ENCODE measurements at regions not wholly inside any gene's neighbourhood (a gene's known extent, or its start where the extent isn't known, plus 50 kb on each side); places are given as distances from the start of the nearest gene placed in this dataset.

DNA sequence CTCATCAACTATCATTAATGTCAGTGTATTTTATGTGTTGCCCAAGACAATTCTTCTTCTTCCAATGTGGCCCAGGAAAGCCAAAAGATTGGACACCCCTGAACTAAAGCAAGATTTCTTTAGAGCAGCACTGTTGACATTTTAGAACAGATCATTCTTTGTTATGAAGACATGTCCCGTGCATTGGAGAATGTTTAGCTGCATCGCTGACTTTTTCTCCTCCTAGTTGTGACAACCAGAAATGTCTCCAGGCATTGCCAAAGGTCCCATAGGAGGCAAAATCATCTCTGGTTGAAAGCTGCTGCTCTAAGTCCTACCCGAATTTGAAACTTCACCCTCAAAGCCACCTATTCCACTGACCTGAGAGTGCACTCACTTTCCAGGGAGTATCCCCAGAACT, 62.7 kb upstream of the IRX6 start:
- no peak for DNase-seq (ENCODE audit: low read depth in 3 of 3, low spot score in 1 of 3)

- DNase-seq (ENCODE audit: low read depth in 3 of 3, low spot score in 1 of 3): no peak
These were observed 60.4 kb upstream of the IRX6 start for GRCh38 chr16:55263271-55264250.

- DNase-seq (ENCODE audit: low read depth in 3 of 3, low spot score in 1 of 3): no peak
These were observed 59.1 kb upstream of the IRX6 start for GRCh38 chr16:55264949-55265348.

DNA sequence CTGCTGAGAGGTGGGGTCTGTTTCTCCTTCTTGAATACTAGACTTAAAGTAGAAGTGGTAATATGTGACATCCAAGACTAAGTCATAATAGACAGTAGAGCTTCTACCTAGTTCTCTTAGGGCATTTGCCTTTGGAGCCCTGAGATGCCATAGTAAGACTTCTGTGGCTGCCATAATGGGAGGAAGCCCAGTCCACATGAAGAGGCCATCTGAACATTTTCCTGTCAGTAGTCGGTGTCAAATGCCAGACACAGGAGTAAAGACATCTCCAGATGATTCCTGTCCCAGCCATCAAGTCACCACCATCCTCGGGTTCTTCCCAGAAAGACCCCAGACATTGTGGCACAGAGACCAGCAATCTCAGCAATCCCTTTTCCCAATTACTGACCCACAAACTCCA, 58.1 kb upstream of the IRX6 start:
- no peak for DNase-seq (ENCODE audit: low read depth in 3 of 3, low spot score in 1 of 3)

DNA sequence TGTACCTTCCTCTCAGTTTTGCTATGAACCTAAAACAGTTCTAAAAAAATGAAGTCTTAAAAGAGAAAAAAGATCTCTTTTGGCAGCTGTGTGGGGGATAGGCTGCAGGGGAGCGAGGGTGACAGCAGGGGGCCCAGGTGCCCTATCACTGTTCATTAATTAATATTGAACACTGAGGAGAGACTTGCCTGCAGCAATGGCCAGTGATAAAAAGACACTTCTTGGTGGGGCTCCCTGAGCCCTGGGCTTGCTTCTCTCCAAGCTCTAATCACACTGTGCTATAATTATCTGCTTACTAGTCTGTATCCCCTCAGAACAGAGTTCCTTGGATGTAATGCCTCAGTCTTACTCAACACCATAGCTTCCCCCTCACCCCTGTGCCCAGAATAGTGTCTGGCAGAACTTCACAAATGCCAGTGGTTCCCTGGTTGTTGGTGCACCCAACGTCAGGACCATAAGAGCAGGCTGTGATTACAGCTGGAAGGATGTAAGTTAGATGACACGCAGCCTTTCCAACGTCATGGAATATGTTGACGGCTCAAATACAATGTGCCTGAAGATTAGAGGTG, 52.0 kb upstream of the IRX6 start:
- DNase-seq (ENCODE audit: low read depth in 3 of 3, low spot score in 1 of 3): no peak

DNA sequence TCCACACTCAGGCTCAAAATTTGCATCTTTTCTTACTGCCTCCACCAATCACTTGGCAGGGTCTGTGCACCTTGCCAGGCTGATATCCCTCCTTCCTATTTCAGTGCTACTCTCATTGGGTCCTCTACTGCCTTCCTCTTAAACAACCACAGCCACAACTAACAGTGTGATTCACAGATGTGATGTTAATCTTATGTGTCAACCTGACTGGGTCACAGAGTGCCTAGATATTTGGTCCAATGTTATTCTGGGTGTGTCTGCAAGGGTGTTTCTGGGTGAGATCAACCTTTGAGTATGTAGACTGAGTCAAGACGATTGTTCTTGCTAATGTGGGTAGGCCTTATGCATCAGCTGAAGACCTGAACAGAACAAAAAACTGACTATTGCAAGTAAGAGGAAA, 51.3 kb upstream of the IRX6 start:
- DNase-seq (ENCODE audit: low read depth in 3 of 3, low spot score in 1 of 3): no peak

DNA sequence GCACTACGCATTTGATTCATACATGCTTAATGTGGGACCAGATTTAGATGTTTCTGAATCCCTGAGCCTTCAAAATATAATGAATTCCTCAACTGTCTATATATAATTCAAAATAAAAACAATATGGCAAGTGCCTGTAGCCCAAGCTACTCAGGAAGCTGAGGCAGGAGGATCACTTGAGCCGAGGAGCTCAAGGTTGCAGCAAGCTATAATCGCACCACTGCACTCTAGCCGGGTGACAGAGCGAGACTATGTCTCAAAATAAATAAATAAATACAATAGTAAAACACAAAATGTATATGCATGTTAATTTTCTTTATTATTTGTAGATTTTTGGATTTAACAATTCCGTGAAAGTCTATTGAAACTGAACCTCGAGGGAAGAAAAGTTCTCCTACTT, 50.6 kb upstream of the IRX6 start:
- DNase-seq (ENCODE audit: low read depth in 3 of 3, low spot score in 1 of 3): no peak

- DNase-seq (ENCODE audit: low read depth in 3 of 3, low spot score in 1 of 3): no peak
These were observed 50.0 kb upstream of the IRX6 start for GRCh38 chr16:55273959-55274358.
